HepG2 (cell line): ENCODE measurements at regions not wholly inside any gene's neighbourhood (a gene's known extent, or its start where the extent isn't known, plus 50 kb on each side); places are given as distances from the start of the nearest gene placed in this dataset.

Experiments
- ARHGAP35 ChIP-seq: sonication (generic); formaldehyde crosslinking; IDR thresholded peaks from 2 replicates; pipeline ENCODE4 v1.9.0; 2022; ENCODE audit warnings: mild to moderate bottlenecking, inconsistent platforms, moderate library complexity, missing genetic modification reagents, borderline replicate concordance
- ARID5B ChIP-seq: IDR thresholded peaks from 2 replicates; pipeline ENCODE4 v1.4.0; 2020; ENCODE audit warnings: mild to moderate bottlenecking, missing genetic modification reagents
- ATF6 ChIP-seq: sonication (generic); formaldehyde crosslinking; conservative IDR thresholded peaks from 2 replicates; pipeline ENCODE4 v1.4.0; 2020; ENCODE audit warnings: missing genetic modification reagents
- FOSL2 ChIP-seq: sonication (generic); formaldehyde crosslinking; IDR thresholded peaks from 2 replicates; pipeline ENCODE4 v1.4.0; 2020; ENCODE audit warnings: missing genetic modification reagents
- HMG20A ChIP-seq: IDR thresholded peaks from 2 replicates; pipeline ENCODE4 v1.6.1; 2016; ENCODE audit warnings: borderline replicate concordance
- NCOR1 ChIP-seq: fragments of 200-600 bp; sonication (generic); IDR thresholded peaks from 2 replicates; pipeline ENCODE4 v1.7.0; 2017; ENCODE audit warnings: antibody characterized with exemption, low read length, borderline replicate concordance
- ZFP36L2 ChIP-seq: sonication (generic); formaldehyde crosslinking; IDR thresholded peaks from 2 replicates; pipeline ENCODE4 v1.4.0; 2020; ENCODE audit warnings: missing genetic modification reagents
- ZGPAT ChIP-seq: IDR thresholded peaks from 2 replicates; pipeline ENCODE4 v1.6.1; 2016; ENCODE audit warnings: mild to moderate bottlenecking
- ZHX1 ChIP-seq: sonication (generic); formaldehyde crosslinking; IDR thresholded peaks from 2 replicates; pipeline ENCODE4 v1.8.1; 2022; ENCODE audit warnings: low read depth, mild to moderate bottlenecking, missing genetic modification reagents
- ZNF292 ChIP-seq: sonication (generic); formaldehyde crosslinking; IDR thresholded peaks from 2 replicates; pipeline ENCODE4 v1.8.1; 2022; ENCODE audit warnings: mild to moderate bottlenecking, low read depth, missing genetic modification reagents, borderline replicate concordance
- ZNF326 ChIP-seq: sonication (generic); formaldehyde crosslinking; IDR thresholded peaks from 2 replicates; pipeline ENCODE4 v1.4.0; 2020; ENCODE audit warnings: missing genetic modification reagents, borderline replicate concordance
- ZSCAN12 ChIP-seq: sonication (generic); formaldehyde crosslinking; IDR thresholded peaks from 2 replicates; pipeline ENCODE4 v1.9.0; 2021; ENCODE audit warnings: mild to moderate bottlenecking, missing genetic modification reagents

- TF ChIP-seq ZHX1 (CRISPR knock-in tag) (no peak), ZNF292 (no peak), ZGPAT (no peak), NCOR1 (peak; percentile 44; the same call in 1 of the 2 replicates), ARID5B (CRISPR knock-in tag) (peak; percentile 52; the same call in 1 of the 2 replicates), ZFP36L2 (CRISPR knock-in tag) (no peak), ATF6 (CRISPR knock-in tag) (no peak), ZNF326 (CRISPR knock-in tag) (no peak), FOSL2 (peak; percentile 79), ARHGAP35 (CRISPR knock-in tag) (no peak), HMG20A (CRISPR knock-in tag) (peak; percentile 62; the same call in 1 of the 2 replicates), ZSCAN12 (CRISPR knock-in tag) (no peak)
These were observed 192.3 kb upstream of the C1orf87 start (continued) for GRCh38 chr1:60265560-60266535.
